Left ventricle myocardium inferior (tissue), 1 donor: ENCODE measurements at regions not wholly inside any gene's neighbourhood (a gene's known extent, or its start where the extent isn't known, plus 50 kb on each side); places are given as distances from the start of the nearest gene placed in this dataset.
"Not testable (repeated sequence)": the region's sequence is repeated elsewhere in the genome, so short reads cannot be mapped to it uniquely, and the experiment has no call there.

Experiments used
- DNase-seq: peaks from one replicate; pipeline ENCODE4 v3.0.0-alpha.2; 2020
- H3K27ac ChIP-seq: fragments of 200-600 bp; replicated peaks from 2 replicates; pipeline ENCODE4 v1.8.0; 2021
- H3K27me3 ChIP-seq: fragments of 200-600 bp; 2 replicates; pipeline ENCODE4 v1.8.0; 2021; ENCODE audit warnings: low read depth
- H3K36me3 ChIP-seq: fragments of 200-600 bp; 2 replicates; pipeline ENCODE4 v1.8.0; 2021
- H3K4me1 ChIP-seq: fragments of 200-600 bp; 2 replicates; pipeline ENCODE4 v1.8.0; 2021
- H3K4me3 ChIP-seq: fragments of 200-600 bp; 2 replicates; pipeline ENCODE4 v1.8.0; 2021; ENCODE audit warnings: mild to moderate bottlenecking, moderate library complexity
- H3K9me3 ChIP-seq: fragments of 200-600 bp; replicated peaks from 2 replicates; pipeline ENCODE4 v1.8.0; 2021
- CTCF ChIP-seq: fragments of 200-600 bp; IDR thresholded peaks from 2 replicates; pipeline ENCODE4 v1.8.0; 2021; ENCODE audit warnings: antibody characterized with exemption, mild to moderate bottlenecking, borderline replicate concordance
- intact Hi-C: fragments of 100-400 bp; cut with micrococcal nuclease; formaldehyde crosslinking; loops from one replicate; pipeline ENCODE4 v1.11.0; 2022
- donor health status: DM: no; HTN: yes; CAD: no; lungs with severe emphysema.

GRCh38 chr10:38364073-38364472 lies 269.9 kb downstream of the ZNF37A start:
- DNase-seq, H3K4me1 ChIP-seq, H3K9me3 ChIP-seq, intact Hi-C loops, H3K4me3 ChIP-seq, H3K27me3 ChIP-seq, H3K27ac ChIP-seq: not testable (repeated sequence)
- H3K36me3 ChIP-seq = peaks cover 50% of the 10 kb centered on the region

- TF ChIP-seq CTCF = peak; percentile 56
- DNase-seq, intact Hi-C loops, H3K9me3 ChIP-seq, H3K27me3 ChIP-seq, H3K4me1 ChIP-seq, H3K27ac ChIP-seq, H3K4me3 ChIP-seq: not testable (repeated sequence)
- H3K36me3 ChIP-seq = peaks cover 57% of the 10 kb centered on the region
Measured at GRCh38 chr10:38365917-38366316, 271.8 kb downstream of the ZNF37A start.

GRCh38 chr10:38383800-38384199 lies 289.7 kb downstream of the ZNF37A start:
- H3K27me3 ChIP-seq, H3K36me3 ChIP-seq, H3K4me3 ChIP-seq, intact Hi-C loops, DNase-seq, H3K9me3 ChIP-seq: not testable (repeated sequence)
- Histone ChIP-seq H3K4me1 (peaks cover 12% of the 10 kb centered on the region), H3K27ac (peak overlapping the region; percentile 65)

GRCh38 chr10:38386869-38387268 lies 292.7 kb downstream of the ZNF37A start:
- H3K27ac ChIP-seq, H3K4me3 ChIP-seq, H3K9me3 ChIP-seq, H3K36me3 ChIP-seq, DNase-seq, H3K27me3 ChIP-seq, intact Hi-C loops: not testable (repeated sequence)
- H3K4me1 ChIP-seq = peaks cover 12% of the 10 kb centered on the region

GRCh38 chr10:38390725-38391124 lies 296.6 kb downstream of the ZNF37A start:
- H3K36me3 ChIP-seq, DNase-seq, H3K9me3 ChIP-seq, H3K4me3 ChIP-seq, H3K4me1 ChIP-seq, intact Hi-C loops, H3K27me3 ChIP-seq, H3K27ac ChIP-seq: not testable (repeated sequence)
- TF ChIP-seq CTCF = peak; percentile 33

GRCh38 chr10:38395465-38395864 lies 301.3 kb downstream of the ZNF37A start:
- intact Hi-C loops, H3K4me3 ChIP-seq, H3K36me3 ChIP-seq, H3K4me1 ChIP-seq, DNase-seq, H3K27me3 ChIP-seq, H3K9me3 ChIP-seq: not testable (repeated sequence)
- peak overlapping the region; percentile 48 for H3K27ac ChIP-seq

GRCh38 chr10:38396178-38396954 lies 302.2 kb downstream of the ZNF37A start:
- intact Hi-C loops, H3K4me1 ChIP-seq, DNase-seq, H3K27me3 ChIP-seq, H3K9me3 ChIP-seq, H3K4me3 ChIP-seq, H3K36me3 ChIP-seq: not testable (repeated sequence)
- H3K27ac ChIP-seq = peak overlapping the region; percentile 48

GRCh38 chr10:38401565-38401964 lies 307.4 kb downstream of the ZNF37A start:
- peak overlapping the region; percentile 95 for H3K27ac ChIP-seq
- H3K4me1 ChIP-seq, H3K27me3 ChIP-seq, intact Hi-C loops, DNase-seq, H3K9me3 ChIP-seq, H3K36me3 ChIP-seq: not testable (repeated sequence)
- peak overlapping the region; percentile 70 for H3K4me3 ChIP-seq

- H3K4me1 ChIP-seq, H3K27me3 ChIP-seq, H3K9me3 ChIP-seq, intact Hi-C loops, H3K36me3 ChIP-seq: not testable (repeated sequence)
- H3K4me3 ChIP-seq = peak overlapping the region; percentile 70
- DNase-seq = peak; percentile 95
- H3K27ac ChIP-seq = peak overlapping the region; percentile 95
Measured at GRCh38 chr10:38402442-38403346, 308.6 kb downstream of the ZNF37A start.

GRCh38 chr10:38403347-38404117 lies 309.4 kb downstream of the ZNF37A start:
- H3K9me3 ChIP-seq, intact Hi-C loops, H3K27me3 ChIP-seq: not testable (repeated sequence)

GRCh38 chr10:38423634-38424033 lies 329.5 kb downstream of the ZNF37A start:
- H3K4me3 ChIP-seq, H3K4me1 ChIP-seq, intact Hi-C loops, H3K27ac ChIP-seq, H3K9me3 ChIP-seq, H3K36me3 ChIP-seq, DNase-seq, H3K27me3 ChIP-seq: not testable (repeated sequence)

More at GRCh38 chr10:38403347-38404117, 309.4 kb downstream of the ZNF37A start:
- H3K4me1 ChIP-seq, DNase-seq, H3K36me3 ChIP-seq: not testable (repeated sequence)
- H3K27ac ChIP-seq = peak overlapping the region; percentile 95
- H3K4me3 ChIP-seq = peak overlapping the region; percentile 70
